Karpas-422 (cell line): ENCODE measurements at regions not wholly inside any gene's neighbourhood (a gene's known extent, or its start where the extent isn't known, plus 50 kb on each side); places are given as distances from the start of the nearest gene placed in this dataset.

ENCODE experiments used
- DNase-seq: peaks from one replicate; pipeline ENCODE4 v3.0.0-alpha.2; 2015
- H2AFZ ChIP-seq: fragments of 200-600 bp; sonication (generic); 2 replicates; pipeline ENCODE4 v1.6.1; 2014; ENCODE audit warnings: antibody characterized with exemption, low read length, mixed read lengths
- H3K27ac ChIP-seq: fragments of 200-600 bp; sonication (generic); 2 replicates; pipeline ENCODE4 v1.5.1; 2014; ENCODE audit warnings: mild to moderate bottlenecking, low read length, moderate library complexity
- H3K27me3 ChIP-seq: fragments of 200-600 bp; sonication (generic); 2 replicates; pipeline ENCODE4 v1.6.1; 2014; ENCODE audit warnings: low read length, mixed read lengths
- H3K36me3 ChIP-seq: fragments of 200-600 bp; sonication (generic); 2 replicates; pipeline ENCODE4 v1.6.1; 2014; ENCODE audit warnings: low read length, mixed read lengths; ENCODE audit not compliant: insufficient read depth
- H3K4me1 ChIP-seq: fragments of 200-600 bp; sonication (generic); 2 replicates; pipeline ENCODE4 v1.6.1; 2014; ENCODE audit warnings: mild to moderate bottlenecking, low read length, mixed read lengths
- H3K4me2 ChIP-seq: fragments of 200-600 bp; sonication (generic); 2 replicates; pipeline ENCODE4 v1.6.1; 2014; ENCODE audit warnings: low read length, low read depth, mild to moderate bottlenecking; ENCODE audit not compliant: poor library complexity, severe bottlenecking
- H3K4me3 ChIP-seq: fragments of 200-600 bp; sonication (generic); 2 replicates; pipeline ENCODE4 v1.5.1; 2014; ENCODE audit warnings: mild to moderate bottlenecking, antibody characterized with exemption, low read length, mixed read lengths
- H3K79me2 ChIP-seq: fragments of 200-600 bp; sonication (generic); 2 replicates; pipeline ENCODE4 v1.6.1; 2014; ENCODE audit warnings: mild to moderate bottlenecking, low read length, mixed read lengths
- H3K9ac ChIP-seq: fragments of 200-600 bp; sonication (generic); 2 replicates; pipeline ENCODE4 v1.6.0; 2014; ENCODE audit warnings: low read length
- H3K9me2 ChIP-seq: fragments of 200-600 bp; sonication (generic), shearing (Covaris generic); replicated peaks from 2 replicates; pipeline ENCODE4 v1.6.0; 2014; ENCODE audit warnings: mild to moderate bottlenecking, low read length, moderate library complexity; ENCODE audit not compliant: insufficient read depth
- H3K9me3 ChIP-seq: fragments of 300-700, 200-600 bp; sonication (generic); 2 replicates; pipeline ENCODE4 v1.6.1; 2014; ENCODE audit warnings: low read length, mixed read lengths
- H4K20me1 ChIP-seq: fragments of 200-600 bp; sonication (generic); 2 replicates; pipeline ENCODE4 v1.6.1; 2014; ENCODE audit warnings: mild to moderate bottlenecking, antibody characterized with exemption, low read length, low read depth; ENCODE audit not compliant: insufficient read depth

- no peaks in the 10 kb centered on the region for H3K4me1 ChIP-seq
- no peak for DNase-seq
- no peak overlapping the region for H3K27ac ChIP-seq
- H3K4me3 ChIP-seq: no peak overlapping the region
- no peaks in the 10 kb centered on the region for H3K27me3 ChIP-seq
- no peaks in the 10 kb centered on the region for H4K20me1 ChIP-seq
- no peak overlapping the region for H3K4me2 ChIP-seq
- H2AFZ ChIP-seq: no peak overlapping the region
- no peak overlapping the region for H3K9ac ChIP-seq
- H3K9me3 ChIP-seq: no peaks in the 10 kb centered on the region
- H3K36me3 ChIP-seq: no peaks in the 10 kb centered on the region
- no peaks in the 10 kb centered on the region for H3K9me2 ChIP-seq
- H3K79me2 ChIP-seq: no peaks in the 10 kb centered on the region
Observed at GRCh38 chr16:73413830-73414190, 365.9 kb upstream of the ZFHX3 start.

GRCh38 chr16:73413091-73413829 lies 365.3 kb upstream of the ZFHX3 start:
- H3K9ac ChIP-seq: no peak overlapping the region
- no peak for DNase-seq

GRCh38 chr16:73412416-73412815 lies 364.5 kb upstream of the ZFHX3 start:
- Histone ChIP-seq H2AFZ (no peak overlapping the region), H3K4me2 (no peak overlapping the region), H3K9ac (no peak overlapping the region), H4K20me1 (no peaks in the 10 kb centered on the region), H3K4me3 (no peak overlapping the region), H3K27me3 (no peaks in the 10 kb centered on the region), H3K36me3 (no peaks in the 10 kb centered on the region), H3K79me2 (no peaks in the 10 kb centered on the region), H3K9me3 (no peaks in the 10 kb centered on the region), H3K9me2 (no peaks in the 10 kb centered on the region), H3K27ac (no peak overlapping the region), H3K4me1 (no peaks in the 10 kb centered on the region)
- DNase-seq: no peak

More at GRCh38 chr16:73413091-73413829, 365.3 kb upstream of the ZFHX3 start:
- H3K9me3 ChIP-seq: no peaks in the 10 kb centered on the region
- H3K27ac ChIP-seq: no peak overlapping the region
- no peak overlapping the region for H3K4me2 ChIP-seq
- H3K27me3 ChIP-seq: no peaks in the 10 kb centered on the region
- no peak overlapping the region for H3K4me3 ChIP-seq
- no peaks in the 10 kb centered on the region for H3K9me2 ChIP-seq
- no peaks in the 10 kb centered on the region for H3K36me3 ChIP-seq
- no peak overlapping the region for H2AFZ ChIP-seq
- no peaks in the 10 kb centered on the region for H4K20me1 ChIP-seq
- no peaks in the 10 kb centered on the region for H3K4me1 ChIP-seq
- H3K79me2 ChIP-seq: no peaks in the 10 kb centered on the region

- H3K27me3 ChIP-seq: no peaks in the 10 kb centered on the region
- no peaks in the 10 kb centered on the region for H3K4me1 ChIP-seq
- no peak overlapping the region for H3K4me3 ChIP-seq
- no peak overlapping the region for H3K27ac ChIP-seq
- H3K4me2 ChIP-seq: no peak overlapping the region
- no peaks in the 10 kb centered on the region for H4K20me1 ChIP-seq
- H3K9me2 ChIP-seq: no peaks in the 10 kb centered on the region
- no peak overlapping the region for H2AFZ ChIP-seq
- H3K9ac ChIP-seq: no peak overlapping the region
- H3K79me2 ChIP-seq: no peaks in the 10 kb centered on the region
- no peaks in the 10 kb centered on the region for H3K36me3 ChIP-seq
- no peak for DNase-seq
- no peaks in the 10 kb centered on the region for H3K9me3 ChIP-seq
Observed at GRCh38 chr16:73408716-73409115, 360.8 kb upstream of the ZFHX3 start.

- Histone ChIP-seq H2AFZ (no peak overlapping the region), H3K27me3 (no peaks in the 10 kb centered on the region), H3K36me3 (no peaks in the 10 kb centered on the region), H3K27ac (no peak overlapping the region), H3K4me1 (no peaks in the 10 kb centered on the region), H4K20me1 (no peaks in the 10 kb centered on the region), H3K9me2 (no peaks in the 10 kb centered on the region), H3K9ac (no peak overlapping the region), H3K79me2 (no peaks in the 10 kb centered on the region), H3K9me3 (no peaks in the 10 kb centered on the region), H3K4me3 (no peak overlapping the region), H3K4me2 (no peak overlapping the region)
- no peak for DNase-seq
Observed at GRCh38 chr16:73408311-73408710, 360.4 kb upstream of the ZFHX3 start.

GRCh38 chr16:73405851-73406250 lies 357.9 kb upstream of the ZFHX3 start:
- no peak for DNase-seq
- H3K9ac ChIP-seq: no peak overlapping the region
- H4K20me1 ChIP-seq: no peaks in the 10 kb centered on the region
- H3K4me1 ChIP-seq: no peaks in the 10 kb centered on the region
- no peak overlapping the region for H2AFZ ChIP-seq
- H3K36me3 ChIP-seq: no peaks in the 10 kb centered on the region
- no peaks in the 10 kb centered on the region for H3K79me2 ChIP-seq
- H3K9me3 ChIP-seq: no peaks in the 10 kb centered on the region
- no peaks in the 10 kb centered on the region for H3K9me2 ChIP-seq
- H3K4me2 ChIP-seq: no peak overlapping the region
- H3K4me3 ChIP-seq: no peak overlapping the region
- H3K27ac ChIP-seq: no peak overlapping the region
- no peaks in the 10 kb centered on the region for H3K27me3 ChIP-seq

GRCh38 chr16:73404001-73404400 lies 356.1 kb upstream of the ZFHX3 start:
- no peaks in the 10 kb centered on the region for H3K9me3 ChIP-seq
- no peak overlapping the region for H2AFZ ChIP-seq
- H3K4me2 ChIP-seq: no peak overlapping the region
- H3K36me3 ChIP-seq: no peaks in the 10 kb centered on the region
- H3K9ac ChIP-seq: no peak overlapping the region
- H4K20me1 ChIP-seq: no peaks in the 10 kb centered on the region
- no peaks in the 10 kb centered on the region for H3K27me3 ChIP-seq
- H3K9me2 ChIP-seq: no peaks in the 10 kb centered on the region
- no peaks in the 10 kb centered on the region for H3K79me2 ChIP-seq
- peaks cover 3% of the 10 kb centered on the region; the same call in 1 of the 2 replicates for H3K4me1 ChIP-seq
- no peak overlapping the region for H3K4me3 ChIP-seq
- H3K27ac ChIP-seq: no peak overlapping the region
- DNase-seq: no peak

- H3K4me3 ChIP-seq: no peak overlapping the region
Observed at GRCh38 chr16:73403291-73403690, 355.4 kb upstream of the ZFHX3 start.

More at GRCh38 chr16:73403291-73403690, 355.4 kb upstream of the ZFHX3 start:
- H3K4me2 ChIP-seq: no peak overlapping the region
- no peaks in the 10 kb centered on the region for H3K9me2 ChIP-seq
- H3K9ac ChIP-seq: no peak overlapping the region
- H2AFZ ChIP-seq: no peak overlapping the region
- no peak overlapping the region for H3K27ac ChIP-seq
- no peaks in the 10 kb centered on the region for H3K36me3 ChIP-seq
- no peaks in the 10 kb centered on the region for H4K20me1 ChIP-seq
- no peaks in the 10 kb centered on the region for H3K9me3 ChIP-seq
- DNase-seq: no peak
- no peaks in the 10 kb centered on the region for H3K27me3 ChIP-seq
- peaks cover 3% of the 10 kb centered on the region; the same call in 1 of the 2 replicates for H3K4me1 ChIP-seq
- H3K79me2 ChIP-seq: no peaks in the 10 kb centered on the region
